Mesenchymal stem cell (in vitro differentiated cells and primary cell): ENCODE measurements at regions not wholly inside any gene's neighbourhood (a gene's known extent, or its start where the extent isn't known, plus 50 kb on each side); places are given as distances from the start of the nearest gene placed in this dataset.

Experiments used
- DNase-seq: peaks from one replicate; pipeline ENCODE4 v3.0.0-alpha.2; 2013
- H2AFZ ChIP-seq: one replicate; pipeline ENCODE4 v1.6.1; 2013; ENCODE audit warnings: low read depth, mild to moderate bottlenecking, control low read depth, inconsistent platforms, low read length, moderate library complexity
- H2AK5ac ChIP-seq: 2 replicates; pipeline ENCODE4 v1.6.1; 2013; ENCODE audit warnings: low read length, moderate library complexity, mild to moderate bottlenecking, inconsistent platforms; ENCODE audit not compliant: severe bottlenecking
- H2BK120ac ChIP-seq: one replicate; pipeline ENCODE4 v1.6.1; 2013; ENCODE audit warnings: low read depth, mild to moderate bottlenecking, inconsistent platforms, low read length, moderate library complexity
- H2BK12ac ChIP-seq, 2 experiments: one replicate each; pipeline ENCODE4 v1.6.1; 2013; ENCODE audit warnings: inconsistent platforms in 2 of 2, low read length in 2 of 2, mild to moderate bottlenecking in 2 of 2, moderate library complexity in 2 of 2, control low read depth in 1 of 2
- H2BK15ac ChIP-seq: one replicate; pipeline ENCODE4 v1.6.1; 2013; ENCODE audit warnings: mild to moderate bottlenecking, low read depth, inconsistent platforms; ENCODE audit not compliant: poor library complexity, severe bottlenecking
- H2BK5ac ChIP-seq: 2 replicates; pipeline ENCODE4 v1.6.1; 2013; ENCODE audit warnings: low read depth, mild to moderate bottlenecking, low read length, control low read depth, inconsistent platforms; ENCODE audit not compliant: poor library complexity, severe bottlenecking
- H3K14ac ChIP-seq, 2 experiments: one replicate each; pipeline ENCODE4 v1.6.1; 2013; ENCODE audit warnings: inconsistent platforms in 2 of 2, low read length in 2 of 2, control low read depth in 1 of 2, mild to moderate bottlenecking in 1 of 2, moderate library complexity in 1 of 2
- H3K18ac ChIP-seq, 2 experiments: one replicate each; pipeline ENCODE4 v1.6.1; 2013; ENCODE audit warnings: inconsistent platforms in 2 of 2, low read length in 2 of 2, control low read depth in 1 of 2, low read depth in 1 of 2, mild to moderate bottlenecking in 1 of 2
- H3K23ac ChIP-seq, 2 experiments: one replicate each; pipeline ENCODE4 v1.6.1; 2013; ENCODE audit warnings: inconsistent platforms in 2 of 2, low read length in 2 of 2, mild to moderate bottlenecking in 2 of 2, moderate library complexity in 2 of 2, control low read depth in 1 of 2
- H3K27ac ChIP-seq: 2 replicates; pipeline ENCODE4 v1.5.1; 2013; ENCODE audit warnings: mild to moderate bottlenecking, moderate library complexity, low read length, control low read depth, inconsistent platforms; ENCODE audit not compliant: poor library complexity, severe bottlenecking
- H3K27me3 ChIP-seq, 2 experiments: 2 replicates each; pipeline versions ENCODE4 v1.6.1 to v1.7.0; 2013; ENCODE audit warnings: low read length in 2 of 2, mild to moderate bottlenecking in 2 of 2, moderate library complexity in 2 of 2, control low read depth in 1 of 2, inconsistent platforms in 1 of 2; ENCODE audit not compliant: control insufficient read depth in 1 of 2, insufficient read depth in 1 of 2
- H3K36me3 ChIP-seq, 2 experiments: 2 replicates each; pipeline versions ENCODE4 v1.6.1 to v1.7.0; 2013; ENCODE audit warnings: low read length in 2 of 2, control low read depth in 1 of 2, inconsistent platforms in 1 of 2, low read depth in 1 of 2, mild to moderate bottlenecking in 1 of 2; ENCODE audit not compliant: insufficient read depth in 2 of 2, control insufficient read depth in 1 of 2
- H3K4ac ChIP-seq, 2 experiments: one replicate each; pipeline ENCODE4 v1.6.1; 2013; ENCODE audit warnings: inconsistent platforms in 2 of 2, low read length in 2 of 2, mild to moderate bottlenecking in 2 of 2, moderate library complexity in 2 of 2, control low read depth in 1 of 2, low read depth in 1 of 2
- H3K4me1 ChIP-seq: 2 replicates; pipeline ENCODE4 v1.6.1; 2013; ENCODE audit warnings: low read depth, low read length, control low read depth; ENCODE audit not compliant: control insufficient read depth, insufficient read depth
- H3K4me2 ChIP-seq: 2 replicates; pipeline ENCODE4 v1.6.1; 2013; ENCODE audit warnings: low read length, mild to moderate bottlenecking, inconsistent platforms; ENCODE audit not compliant: poor library complexity, severe bottlenecking
- H3K4me3 ChIP-seq, 2 experiments: 2 replicates each; pipeline versions ENCODE4 v1.5.1 to v1.7.0; 2013; ENCODE audit warnings: low read length in 2 of 2, mild to moderate bottlenecking in 2 of 2, control low read depth in 1 of 2, low read depth in 1 of 2; ENCODE audit not compliant: insufficient read depth in 1 of 2
- H3K79me1 ChIP-seq: replicated peaks from 2 replicates; pipeline ENCODE4 v1.6.1; 2013; ENCODE audit warnings: mild to moderate bottlenecking, control low read depth, low read length, inconsistent platforms; ENCODE audit not compliant: poor library complexity, severe bottlenecking
- H3K9ac ChIP-seq: 2 replicates; pipeline ENCODE4 v1.7.0; 2013; ENCODE audit warnings: mild to moderate bottlenecking, low read length, moderate library complexity
- H3K9me3 ChIP-seq: 2 replicates; pipeline ENCODE4 v1.7.0; 2013; ENCODE audit warnings: mild to moderate bottlenecking, low read length; ENCODE audit not compliant: control insufficient read depth
- H4K8ac ChIP-seq: one replicate; pipeline ENCODE4 v1.6.1; 2013; ENCODE audit warnings: inconsistent platforms, mild to moderate bottlenecking, low read length, moderate library complexity
- H4K91ac ChIP-seq: one replicate; pipeline ENCODE4 v1.6.1; 2013; ENCODE audit warnings: mild to moderate bottlenecking, low read length, inconsistent platforms
- WGBS: methylation state at CpG from one replicate; pipeline ENCODE4 v1.1.7; 2013; ENCODE audit warnings: mixed read lengths; 5-methylcytosine and 5-hydroxymethylcytosine counted together

DNA sequence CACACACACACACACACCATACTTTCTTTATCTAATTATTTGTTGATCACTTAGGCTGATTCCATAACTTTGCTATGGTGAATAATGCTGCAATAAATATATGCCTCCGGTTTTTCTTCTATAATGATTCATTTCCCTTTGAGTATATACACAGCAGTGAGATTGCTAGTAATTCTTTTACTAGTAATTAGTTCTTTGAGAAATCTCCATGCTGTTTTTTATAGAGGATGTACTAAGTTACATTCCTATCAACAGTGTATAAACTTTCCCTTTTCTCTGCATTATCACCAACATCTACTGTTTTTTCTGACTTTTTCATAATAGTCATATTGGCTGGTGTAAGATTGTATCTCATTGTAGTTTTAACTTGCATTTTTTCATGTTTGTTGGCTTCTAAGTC is 1405.1 kb downstream of the PCDH9 start:
- Histone ChIP-seq H3K18ac (no peak overlapping the region), H3K4me2 (no peak overlapping the region), H4K91ac (no peak overlapping the region), H2BK120ac (no peak overlapping the region), H3K9me3 (no peaks in the 10 kb centered on the region), H3K4ac (no peak overlapping the region), H3K9ac (no peak overlapping the region), H2BK5ac (no peak overlapping the region), H2AFZ (no peak overlapping the region), H3K36me3 (no peaks in the 10 kb centered on the region), H3K27ac (no peak overlapping the region), H3K79me1 (no peaks in the 10 kb centered on the region), H3K4me3 (no peak overlapping the region), H2BK15ac (no peak overlapping the region), H2BK12ac (no peak overlapping the region), H4K8ac (no peak overlapping the region), H3K27me3 (no peaks in the 10 kb centered on the region), H3K14ac (no peak overlapping the region), H2AK5ac (no peak overlapping the region), H3K23ac (no peak overlapping the region), H3K4me1 (no peaks in the 10 kb centered on the region)
- no CpG with 5 or more reads among the region's 1 CpG for WGBS
- DNase-seq, result no peak

DNA sequence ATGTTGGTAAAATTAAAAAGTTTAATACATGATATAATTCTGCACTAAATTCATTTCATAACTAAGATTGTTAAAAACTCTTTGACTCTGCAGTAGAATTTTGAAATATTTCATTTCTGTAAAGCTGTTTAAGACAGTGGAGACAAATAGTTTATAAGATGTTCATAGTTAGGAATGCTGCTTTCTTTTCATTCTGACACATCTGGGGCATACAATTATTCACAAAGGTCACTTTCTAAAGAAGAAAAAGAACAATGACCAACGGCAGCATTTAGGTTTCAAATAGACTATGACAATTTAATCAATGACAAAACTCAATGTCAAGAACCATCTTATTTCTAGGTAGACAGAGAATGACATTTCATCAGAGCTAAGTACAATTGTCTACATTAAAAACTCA is 1422.1 kb downstream of the PCDH9 start:
- Histone ChIP-seq H3K4me1 (no peaks in the 10 kb centered on the region), H3K9ac (peak overlapping the region; percentile 24), H2AK5ac (no peak overlapping the region), H3K18ac (no peak overlapping the region), H3K27ac (no peak overlapping the region), H3K4me2 (no peak overlapping the region), H2AFZ (no peak overlapping the region), H2BK120ac (no peak overlapping the region), H4K8ac (no peak overlapping the region), H3K23ac (no peak overlapping the region), H2BK15ac (no peak overlapping the region), H2BK5ac (no peak overlapping the region), H3K4ac (no peak overlapping the region), H2BK12ac (no peak overlapping the region), H4K91ac (no peak overlapping the region), H3K9me3 (no peaks in the 10 kb centered on the region), H3K79me1 (no peaks in the 10 kb centered on the region), H3K36me3 (no peaks in the 10 kb centered on the region), H3K14ac (no peak overlapping the region), H3K4me3 (no peak overlapping the region), H3K27me3 (no peaks in the 10 kb centered on the region)
- no peak for DNase-seq
- no CpG with 5 or more reads among the region's 1 CpG for WGBS

DNA sequence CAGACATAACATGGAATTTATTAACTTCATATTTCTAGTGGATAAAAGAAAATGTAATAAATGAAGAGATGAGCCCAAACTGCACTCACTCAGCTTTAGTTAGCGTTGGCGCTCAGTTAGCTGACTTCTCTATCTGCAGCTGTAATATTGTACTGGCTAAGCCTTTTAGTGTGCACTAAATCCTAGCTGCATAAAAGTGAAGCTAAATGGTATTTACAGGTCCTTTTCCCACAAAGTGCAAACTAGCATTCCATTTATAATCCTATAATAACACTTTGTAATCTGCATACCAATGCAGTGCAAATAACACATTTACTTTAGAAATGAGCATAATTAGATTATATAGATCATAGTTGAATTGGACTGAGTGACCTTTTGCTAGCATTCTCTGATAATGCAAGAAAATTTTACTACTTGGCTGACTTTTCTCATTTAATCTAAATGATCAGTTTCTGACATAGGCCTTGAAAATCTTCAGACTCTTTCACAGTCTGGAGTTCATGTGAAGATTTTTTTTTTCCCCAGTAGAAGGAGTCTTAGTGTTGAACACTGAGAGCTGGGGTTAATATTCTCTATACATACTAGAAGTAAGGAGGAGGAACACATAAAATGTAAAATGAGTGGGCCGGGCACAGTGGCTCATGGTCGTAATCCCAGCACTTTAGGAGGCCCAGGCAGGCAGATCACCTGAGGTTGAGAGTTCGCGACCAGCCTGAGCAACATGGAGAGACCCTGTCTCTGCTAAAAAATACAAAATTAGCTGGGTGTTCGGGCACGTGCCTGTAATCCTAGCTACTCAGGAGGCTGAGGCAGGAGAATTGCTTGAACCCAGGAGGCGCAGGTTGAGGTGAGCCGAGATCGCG is 1426.4 kb downstream of the PCDH9 start:
- Histone ChIP-seq H3K9me3 (no peaks in the 10 kb centered on the region), H2BK5ac (no peak overlapping the region), H3K9ac (no peak overlapping the region), H2BK12ac (no peak overlapping the region), H2BK120ac (no peak overlapping the region), H3K14ac (no peak overlapping the region), H3K27ac (no peak overlapping the region), H3K4me3 (no peak overlapping the region), H3K4me2 (no peak overlapping the region), H3K79me1 (no peaks in the 10 kb centered on the region), H3K27me3 (no peaks in the 10 kb centered on the region), H3K4me1 (no peaks in the 10 kb centered on the region), H3K18ac (no peak overlapping the region), H2AK5ac (no peak overlapping the region), H2AFZ (no peak overlapping the region), H4K8ac (no peak overlapping the region), H3K36me3 (no peaks in the 10 kb centered on the region), H3K23ac (no peak overlapping the region), H3K4ac (no peak overlapping the region), H2BK15ac (no peak overlapping the region), H4K91ac (no peak overlapping the region)
- WGBS, result 95% methylated on average over 10 of the region's 12 CpGs
- DNase-seq, result no peak

DNA sequence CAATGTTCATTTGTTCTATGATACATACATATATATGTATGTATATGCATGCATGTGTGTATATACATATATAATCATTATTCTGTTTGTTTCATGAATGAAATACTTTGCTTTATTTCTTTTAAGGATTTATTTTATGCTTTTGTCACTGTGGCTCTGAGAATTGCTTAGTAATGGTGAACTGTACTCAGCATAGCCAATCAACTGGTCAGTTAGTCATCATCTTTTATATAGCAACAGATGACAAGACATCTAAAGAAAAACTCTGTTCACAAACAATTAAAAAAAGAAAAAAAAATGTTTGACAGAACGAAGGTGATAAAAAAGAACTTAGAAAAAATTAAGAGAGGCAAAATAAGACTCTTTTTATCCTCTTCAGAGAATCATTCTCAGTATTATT is 1440.3 kb downstream of the PCDH9 start:
- DNase-seq, result peak; percentile 13
- no peak overlapping the region for H3K4me2 ChIP-seq
- no peaks in the 10 kb centered on the region for H3K79me1 ChIP-seq
- H3K14ac ChIP-seq, result no peak overlapping the region
- no peak overlapping the region for H2BK120ac ChIP-seq
- no peaks in the 10 kb centered on the region for H3K36me3 ChIP-seq
- H3K9ac ChIP-seq, result peak overlapping the region; percentile 68
- H3K4ac ChIP-seq, result no peak overlapping the region
- H3K4me3 ChIP-seq, result no peak overlapping the region
- no peak overlapping the region for H2AK5ac ChIP-seq
- no peak overlapping the region for H3K18ac ChIP-seq
- no peaks in the 10 kb centered on the region for H3K9me3 ChIP-seq
- H3K27me3 ChIP-seq, result no peaks in the 10 kb centered on the region
- WGBS, result no CpG with 5 or more reads among the region's 1 CpG
- H4K91ac ChIP-seq, result no peak overlapping the region
- no peak overlapping the region for H2BK12ac ChIP-seq
- no peak overlapping the region for H3K23ac ChIP-seq
- H2BK5ac ChIP-seq, result no peak overlapping the region
- no peak overlapping the region for H3K27ac ChIP-seq
- H4K8ac ChIP-seq, result no peak overlapping the region
- no peak overlapping the region for H2BK15ac ChIP-seq
- H2AFZ ChIP-seq, result no peak overlapping the region
- no peaks in the 10 kb centered on the region for H3K4me1 ChIP-seq
